IMR-90 (cell line): ENCODE measurements at regions not wholly inside any gene's neighbourhood (a gene's known extent, or its start where the extent isn't known, plus 50 kb on each side); places are given as distances from the start of the nearest gene placed in this dataset.

Experiments
- ATAC-seq: fragments of 200-7000 bp; cut with Tn5 transposase; 2 replicates; pipeline ENCODE4 v1.9.1; 2020; ENCODE audit warnings: low read depth, mild to moderate bottlenecking, moderate library complexity
- BruUV-seq: library from RNA; stranded (reverse); fragments of 400-500 nt; replicated peaks from 2 replicates; lab custom pipeline; 2021; lab: Mats Ljungman, UMichigan
- CTCF ChIA-PET: fragments of 300-600 bp; formaldehyde crosslinking; extraction: SDS; loops from one replicate; lab custom pipeline; 2021; ENCODE audit warnings: antibody characterized with exemption; lab: Yijun Ruan, JAX
- POLR2A ChIA-PET: fragments of 300-600 bp; sonication (Branson Sonifier 250); formaldehyde crosslinking; loops from one replicate; lab custom pipeline; 2022; ENCODE audit warnings: antibody characterized with exemption; ENCODE audit not compliant: unreplicated experiment; lab: Charles Lee
- DNase-seq: peaks from one replicate; pipeline ENCODE4 v3.0.0; 2013
- H2AFZ ChIP-seq: replicated peaks from 2 replicates; pipeline ENCODE3; 2013; ENCODE audit warnings: low read length, mild to moderate bottlenecking; ENCODE audit not compliant: poor library complexity
- H2AK5ac ChIP-seq: 2 replicates; pipeline ENCODE4 v1.6.1; 2013; ENCODE audit warnings: low read depth, low read length, inconsistent platforms
- H2AK9ac ChIP-seq: replicated peaks from 2 replicates; pipeline ENCODE3; 2013; ENCODE audit warnings: mild to moderate bottlenecking, low read depth, low read length, moderate library complexity; ENCODE audit not compliant: poor library complexity
- H2BK120ac ChIP-seq: 2 replicates; pipeline ENCODE4 v1.6.1; 2013; ENCODE audit warnings: low read depth, low read length, inconsistent platforms
- H2BK15ac ChIP-seq: 3 replicates; pipeline ENCODE4 v1.6.1; 2013; ENCODE audit warnings: low read depth, low read length, inconsistent platforms
- H2BK20ac ChIP-seq: 2 replicates; pipeline ENCODE4 v1.6.1; 2013; ENCODE audit warnings: low read depth, mild to moderate bottlenecking, inconsistent platforms, low read length, moderate library complexity
- H2BK5ac ChIP-seq: 2 replicates; pipeline ENCODE4 v1.6.1; 2013; ENCODE audit warnings: mild to moderate bottlenecking, low read depth, low read length, inconsistent platforms; ENCODE audit not compliant: poor library complexity, severe bottlenecking
- H3K14ac ChIP-seq: replicated peaks from 2 replicates; pipeline ENCODE4 v1.6.1; 2013; ENCODE audit warnings: low read depth, low read length, inconsistent platforms
- H3K18ac ChIP-seq: 2 replicates; pipeline ENCODE4 v1.6.1; 2013; ENCODE audit warnings: low read depth, low read length, control low read depth
- H3K23ac ChIP-seq: 2 replicates; pipeline ENCODE4 v1.6.1; 2013; ENCODE audit warnings: low read depth, low read length, inconsistent platforms
- H3K27ac ChIP-seq: 2 replicates; pipeline ENCODE4 v1.5.1; 2013; ENCODE audit warnings: mild to moderate bottlenecking, control low read depth, low read length; ENCODE audit not compliant: insufficient read depth
- H3K27me3 ChIP-seq: 2 replicates; pipeline ENCODE4 v1.6.1; 2013; ENCODE audit warnings: low read length; ENCODE audit not compliant: control insufficient read depth, insufficient read depth
- H3K36me3 ChIP-seq: 2 replicates; pipeline ENCODE4 v1.6.1; 2013; ENCODE audit warnings: low read length, mixed read lengths; ENCODE audit not compliant: control insufficient read depth, insufficient read depth
- H3K4ac ChIP-seq: 2 replicates; pipeline ENCODE4 v1.6.1; 2013; ENCODE audit warnings: low read depth, low read length, inconsistent platforms
- H3K4me1 ChIP-seq: 2 replicates; pipeline ENCODE4 v1.6.1; 2013; ENCODE audit warnings: low read length, mixed read lengths; ENCODE audit not compliant: control insufficient read depth, insufficient read depth
- H3K4me2 ChIP-seq: 2 replicates; pipeline ENCODE4 v1.6.1; 2013; ENCODE audit warnings: low read depth, mild to moderate bottlenecking, control low read depth, low read length, moderate library complexity
- H3K4me3 ChIP-seq: 2 replicates; pipeline ENCODE4 v1.5.1; 2013; ENCODE audit warnings: low read depth, mild to moderate bottlenecking, control low read depth, low read length, moderate library complexity; ENCODE audit not compliant: insufficient read depth
- H3K56ac ChIP-seq: 2 replicates; pipeline ENCODE4 v1.6.1; 2013; ENCODE audit warnings: low read length, inconsistent platforms; ENCODE audit not compliant: insufficient read depth; ENCODE audit errors: extremely low read depth
- H3K79me1 ChIP-seq, 2 experiments: 2 replicates each; pipeline ENCODE4 v1.6.1; 2013; ENCODE audit warnings: low read length in 2 of 2, inconsistent platforms in 1 of 2, low read depth in 1 of 2
- H3K9ac ChIP-seq: 2 replicates; pipeline ENCODE4 v1.6.1; 2013; ENCODE audit warnings: low read depth, low read length, control low read depth
- H3K9me1 ChIP-seq: 2 replicates; pipeline ENCODE4 v1.6.1; 2013; ENCODE audit warnings: low read length, inconsistent platforms; ENCODE audit not compliant: insufficient read depth
- H3K9me3 ChIP-seq: 2 replicates; pipeline ENCODE4 v1.6.1; 2013; ENCODE audit warnings: low read length; ENCODE audit not compliant: control insufficient read depth, insufficient read depth
- H4K20me1 ChIP-seq: 2 replicates; pipeline ENCODE4 v1.6.1; 2013; ENCODE audit warnings: low read length, inconsistent platforms; ENCODE audit not compliant: insufficient read depth
- H4K5ac ChIP-seq: 2 replicates; pipeline ENCODE4 v1.6.1; 2013; ENCODE audit warnings: mild to moderate bottlenecking, low read depth, low read length, control low read depth
- H4K8ac ChIP-seq, 2 experiments: 2 replicates each; pipeline ENCODE4 v1.6.1; 2013; ENCODE audit warnings: low read depth in 2 of 2, low read length in 2 of 2, control low read depth in 1 of 2, inconsistent platforms in 1 of 2
- H4K91ac ChIP-seq: 2 replicates; pipeline ENCODE4 v1.6.1; 2013; ENCODE audit warnings: low read depth, low read length, inconsistent platforms; ENCODE audit not compliant: insufficient read depth
- BHLHE40 ChIP-seq: fragments of 150-350 bp; IDR thresholded peaks from 2 replicates; pipeline ENCODE4 v1.6.1; 2016; ENCODE audit warnings: mild to moderate bottlenecking, low read depth, low read length
- CEBPB ChIP-seq: IDR thresholded peaks from 2 replicates; pipeline ENCODE4 v1.6.1; 2012; ENCODE audit warnings: low read depth, low read length, improper control_type of control experiment
- CHD1 ChIP-seq: IDR thresholded peaks from 2 replicates; pipeline ENCODE4 v1.6.1; 2012; ENCODE audit warnings: low read depth, low read length, improper control_type of control experiment
- FOS ChIP-seq: fragments of 150-350 bp; IDR thresholded peaks from 2 replicates; pipeline ENCODE4 v1.6.1; 2016; ENCODE audit warnings: low read depth, low read length
- MAFK ChIP-seq: IDR thresholded peaks from 2 replicates; pipeline ENCODE4 v1.6.1; 2012; ENCODE audit warnings: low read depth, low read length, improper control_type of control experiment
- MAZ ChIP-seq: IDR thresholded peaks from 2 replicates; pipeline ENCODE4 v1.6.1; 2012; ENCODE audit warnings: low read depth, mild to moderate bottlenecking, low read length, improper control_type of control experiment, moderate library complexity, borderline replicate concordance
- MXI1 ChIP-seq: IDR thresholded peaks from 2 replicates; pipeline ENCODE4 v1.6.1; 2012; ENCODE audit warnings: low read depth, mild to moderate bottlenecking, low read length, moderate library complexity, borderline replicate concordance
- NFE2L2 ChIP-seq: fragments of 150-350 bp; IDR thresholded peaks from 2 replicates; pipeline ENCODE4 v1.6.1; 2016; ENCODE audit warnings: low read depth, mild to moderate bottlenecking, low read length
- POLR2A ChIP-seq: IDR thresholded peaks from 2 replicates; pipeline ENCODE4 v1.6.1; 2012; ENCODE audit warnings: mild to moderate bottlenecking, low read depth, low read length
- RAD21 ChIP-seq: IDR thresholded peaks from 2 replicates; pipeline ENCODE4 v1.6.1; 2012; ENCODE audit warnings: low read length, improper control_type of control experiment
- RCOR1 ChIP-seq: IDR thresholded peaks from 2 replicates; pipeline ENCODE4 v1.6.1; 2012; ENCODE audit warnings: mild to moderate bottlenecking, low read length, improper control_type of control experiment; ENCODE audit not compliant: insufficient replicate concordance
- SMC3 ChIP-seq: fragments of 150-350 bp; IDR thresholded peaks from 2 replicates; pipeline ENCODE4 v1.6.1; 2016; ENCODE audit warnings: low read depth, mild to moderate bottlenecking, antibody characterized with exemption, low read length, moderate library complexity
- whole genome bisulfite sequencing, 2 experiments: methylation state at CpG; one replicate each; pipeline versions ENCODE4 v1.1.5 to v1.1.7; 2013; ENCODE audit warnings: missing lambda C conversion rate in 2 of 2; ENCODE audit not compliant: insufficient read length in 1 of 2; ENCODE audit errors: extremely low coverage in 2 of 2; 5-methylcytosine and 5-hydroxymethylcytosine counted together
- dilution Hi-C: fragments of 300-500 bp; cut with HindIII; formaldehyde crosslinking; loops from one replicate; pipeline ENCODE4 v1.14.3; 2018; ENCODE audit warnings: low sequenced_read_pairs; ENCODE audit not compliant: unreplicated experiment
- in situ Hi-C: fragments of 300-500 bp; cut with MboI; formaldehyde crosslinking; loops from 3 replicates; pipeline ENCODE4 v1.14.3; 2019; ENCODE audit warnings: low sequenced_read_pairs, inconsistent platforms, mixed read lengths
- intact Hi-C: fragments of 100-400 bp; cut with micrococcal nuclease; formaldehyde crosslinking; loops from 2 replicates; pipeline ENCODE4 v1.10.0; 2022
- TF ChIP-seq, protein P1 (sequence below): fragments of 150-350 bp; IDR thresholded peaks from 2 replicates; pipeline ENCODE4 v1.6.1; 2016; ENCODE audit warnings: low read depth, mild to moderate bottlenecking, low read length, moderate library complexity, borderline replicate concordance
- TF ChIP-seq, protein P2 (sequence below): conservative IDR thresholded peaks from 2 replicates; pipeline ENCODE4 v1.5.1; 2012; ENCODE audit warnings: mild to moderate bottlenecking, low read depth, low read length, improper control_type of control experiment

DNA sequence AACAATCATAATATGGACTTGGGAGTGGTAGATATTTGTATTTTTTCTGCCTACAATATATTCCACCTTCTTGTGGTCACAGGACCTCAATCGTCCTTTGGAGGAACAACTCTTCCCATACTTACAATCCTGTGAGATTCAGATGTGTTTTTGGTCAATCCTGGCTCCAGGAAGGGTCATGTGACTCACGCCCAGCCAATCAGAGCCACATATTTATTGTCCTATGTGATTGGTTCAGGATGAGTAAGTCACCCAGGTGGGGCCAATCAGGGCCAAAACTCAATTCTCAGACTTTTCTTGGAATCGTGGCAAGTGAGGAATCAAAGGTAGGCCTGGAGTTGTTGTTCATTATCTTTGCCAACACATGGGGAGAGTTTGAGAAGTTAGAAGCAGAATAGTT, 264.9 kb downstream of the SUDS3 start:
- H3K4me3 ChIP-seq = no peak overlapping the region
- dilution Hi-C loops = no loop called here
- no peaks in the 10 kb centered on the region for H3K36me3 ChIP-seq
- H2BK20ac ChIP-seq = no peak overlapping the region
- no peak overlapping the region for H2AFZ ChIP-seq
- no peak overlapping the region for H3K56ac ChIP-seq
- H2AK5ac ChIP-seq = no peak overlapping the region
- POLR2A ChIA-PET = no interaction called here
- in situ Hi-C loops = no loop called here
- no peak overlapping the region for H3K4ac ChIP-seq
- H4K91ac ChIP-seq = no peak overlapping the region
- H3K4me1 ChIP-seq = no peaks in the 10 kb centered on the region
- H3K14ac ChIP-seq = no peak overlapping the region
- no peak overlapping the region for H3K23ac ChIP-seq
- peaks cover 13% of the 10 kb centered on the region for H3K9me3 ChIP-seq
- CTCF ChIA-PET = no interaction called here
- H3K4me2 ChIP-seq = no peak overlapping the region
- ATAC-seq (no peak), DNase-seq (no peak)
- no peak overlapping the region for H3K27ac ChIP-seq
- no peak overlapping the region for H2AK9ac ChIP-seq
- BruUV-seq = no TSS peak
- H4K8ac ChIP-seq = no peak overlapping the region
- no CpG with 5 or more reads among the region's 3 CpGs for WGBS, 2 experiments
- no peak overlapping the region for H3K9ac ChIP-seq
- no peak overlapping the region for H2BK15ac ChIP-seq
- H4K20me1 ChIP-seq = no peaks in the 10 kb centered on the region
- H3K27me3 ChIP-seq = no peaks in the 10 kb centered on the region
- H2BK5ac ChIP-seq = no peak overlapping the region
- H3K18ac ChIP-seq = no peak overlapping the region
- intact Hi-C loops = no loop called here
- no peak for TF ChIP-seq RAD21
- no peak for TF ChIP-seq BHLHE40
- no peak for TF ChIP-seq SMC3
- TF ChIP-seq CHD1 = no peak
- TF ChIP-seq, protein P1, sequence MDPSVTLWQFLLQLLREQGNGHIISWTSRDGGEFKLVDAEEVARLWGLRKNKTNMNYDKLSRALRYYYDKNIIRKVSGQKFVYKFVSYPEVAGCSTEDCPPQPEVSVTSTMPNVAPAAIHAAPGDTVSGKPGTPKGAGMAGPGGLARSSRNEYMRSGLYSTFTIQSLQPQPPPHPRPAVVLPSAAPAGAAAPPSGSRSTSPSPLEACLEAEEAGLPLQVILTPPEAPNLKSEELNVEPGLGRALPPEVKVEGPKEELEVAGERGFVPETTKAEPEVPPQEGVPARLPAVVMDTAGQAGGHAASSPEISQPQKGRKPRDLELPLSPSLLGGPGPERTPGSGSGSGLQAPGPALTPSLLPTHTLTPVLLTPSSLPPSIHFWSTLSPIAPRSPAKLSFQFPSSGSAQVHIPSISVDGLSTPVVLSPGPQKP = no peak
- no peak for TF ChIP-seq POLR2A
- TF ChIP-seq NFE2L2 = no peak
- TF ChIP-seq MAFK = no peak
- no peak for TF ChIP-seq FOS
- TF ChIP-seq CEBPB = no peak
- TF ChIP-seq MAZ = no peak
- TF ChIP-seq MXI1 = no peak
- TF ChIP-seq RCOR1 = no peak
- TF ChIP-seq, protein P2, sequence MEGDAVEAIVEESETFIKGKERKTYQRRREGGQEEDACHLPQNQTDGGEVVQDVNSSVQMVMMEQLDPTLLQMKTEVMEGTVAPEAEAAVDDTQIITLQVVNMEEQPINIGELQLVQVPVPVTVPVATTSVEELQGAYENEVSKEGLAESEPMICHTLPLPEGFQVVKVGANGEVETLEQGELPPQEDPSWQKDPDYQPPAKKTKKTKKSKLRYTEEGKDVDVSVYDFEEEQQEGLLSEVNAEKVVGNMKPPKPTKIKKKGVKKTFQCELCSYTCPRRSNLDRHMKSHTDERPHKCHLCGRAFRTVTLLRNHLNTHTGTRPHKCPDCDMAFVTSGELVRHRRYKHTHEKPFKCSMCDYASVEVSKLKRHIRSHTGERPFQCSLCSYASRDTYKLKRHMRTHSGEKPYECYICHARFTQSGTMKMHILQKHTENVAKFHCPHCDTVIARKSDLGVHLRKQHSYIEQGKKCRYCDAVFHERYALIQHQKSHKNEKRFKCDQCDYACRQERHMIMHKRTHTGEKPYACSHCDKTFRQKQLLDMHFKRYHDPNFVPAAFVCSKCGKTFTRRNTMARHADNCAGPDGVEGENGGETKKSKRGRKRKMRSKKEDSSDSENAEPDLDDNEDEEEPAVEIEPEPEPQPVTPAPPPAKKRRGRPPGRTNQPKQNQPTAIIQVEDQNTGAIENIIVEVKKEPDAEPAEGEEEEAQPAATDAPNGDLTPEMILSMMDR = no peak
- no peak overlapping the region for H4K5ac ChIP-seq
- no peak overlapping the region for H2BK120ac ChIP-seq
- no peaks in the 10 kb centered on the region for H3K9me1 ChIP-seq
- no peaks in the 10 kb centered on the region for H3K79me1 ChIP-seq
